Mesothelial cell of epicardium (in vitro differentiated cells): ENCODE measurements at regions not wholly inside any gene's neighbourhood (a gene's known extent, or its start where the extent isn't known, plus 50 kb on each side); places are given as distances from the start of the nearest gene placed in this dataset.
A peak's percentile ranks its signal among the peaks of the same experiment; 100 is the strongest.
"Not testable (repeated sequence)": the region's sequence is repeated elsewhere in the genome, so short reads cannot be mapped to it uniquely, and the experiment has no call there.

ENCODE experiments used
- DNase-seq, 2 experiments: peaks; one replicate each; pipeline ENCODE4 v3.0.0; 2021; ENCODE audit warnings: low spot score in 2 of 2; ENCODE audit not compliant: unreplicated experiment in 2 of 2
- H3K27ac Mint-ChIP-seq: 2 replicates; pipeline ENCODE4 v1.8.0; 2021; ENCODE audit warnings: mixed read lengths
- H3K27me3 Mint-ChIP-seq: 2 replicates; pipeline ENCODE4 v1.8.0; 2021; ENCODE audit warnings: low read depth, mixed read lengths
- H3K36me3 Mint-ChIP-seq: 2 replicates; pipeline ENCODE4 v1.8.0; 2021; ENCODE audit warnings: mixed read lengths
- H3K4me1 Mint-ChIP-seq: 2 replicates; pipeline ENCODE4 v1.8.0; 2021; ENCODE audit warnings: mixed read lengths
- H3K4me3 Mint-ChIP-seq: 2 replicates; pipeline ENCODE4 v1.8.0; 2021; ENCODE audit warnings: mild to moderate bottlenecking, moderate library complexity, mixed read lengths
- H3K9me3 Mint-ChIP-seq: 2 replicates; pipeline ENCODE4 v1.8.0; 2021; ENCODE audit warnings: mixed read lengths
- CTCF ChIP-seq: fragments of 200-600 bp; sonication (generic); IDR thresholded peaks from one replicate; pipeline ENCODE4 v1.5.0; 2021; ENCODE audit warnings: antibody characterized with exemption; ENCODE audit not compliant: unreplicated experiment

- Mint-ChIP-seq H3K27ac (peak overlapping the region; percentile 85), H3K9me3 (peaks cover 10% of the 10 kb centered on the region), H3K36me3 (peaks cover 4% of the 10 kb centered on the region), H3K27me3 (no peaks in the 10 kb centered on the region), H3K4me3 (no peak overlapping the region), H3K4me1 (peaks cover 7% of the 10 kb centered on the region)
- no peak for DNase-seq
- no peak for TF ChIP-seq CTCF
Observed at GRCh38 chr13:50543782-50544181, 299.7 kb downstream of the DLEU7 start.

- H3K36me3 Mint-ChIP-seq, result peaks cover 1% of the 10 kb centered on the region
- no peak for TF ChIP-seq CTCF
- H3K9me3 Mint-ChIP-seq, result peaks cover 6% of the 10 kb centered on the region
- no peak overlapping the region for H3K4me3 Mint-ChIP-seq
- H3K4me1 Mint-ChIP-seq, result peaks cover 7% of the 10 kb centered on the region
- no peaks in the 10 kb centered on the region for H3K27me3 Mint-ChIP-seq
- DNase-seq, result no peak
- H3K27ac Mint-ChIP-seq, result no peak overlapping the region
Observed at GRCh38 chr13:50544211-50544610, 299.3 kb downstream of the DLEU7 start.

GRCh38 chr13:50547175-50547574, 296.3 kb downstream of the DLEU7 start:
- H3K9me3 Mint-ChIP-seq, DNase-seq, H3K27me3 Mint-ChIP-seq, H3K4me1 Mint-ChIP-seq, H3K36me3 Mint-ChIP-seq, H3K27ac Mint-ChIP-seq, H3K4me3 Mint-ChIP-seq: not testable (repeated sequence)

- no peak for TF ChIP-seq CTCF
- H3K27me3 Mint-ChIP-seq, result no peaks in the 10 kb centered on the region
- H3K27ac Mint-ChIP-seq, result no peak overlapping the region
- no peak for DNase-seq
- H3K9me3 Mint-ChIP-seq, result peaks cover 7% of the 10 kb centered on the region
- peaks cover 6% of the 10 kb centered on the region for H3K4me1 Mint-ChIP-seq
- no peak overlapping the region for H3K4me3 Mint-ChIP-seq
- peaks cover 1% of the 10 kb centered on the region for H3K36me3 Mint-ChIP-seq
Observed at GRCh38 chr13:50548586-50548985, 294.9 kb downstream of the DLEU7 start.

- Mint-ChIP-seq H3K4me1 (no peaks in the 10 kb centered on the region), H3K9me3 (peaks cover 13% of the 10 kb centered on the region), H3K36me3 (peaks cover 3% of the 10 kb centered on the region), H3K4me3 (no peak overlapping the region), H3K27me3 (no peaks in the 10 kb centered on the region), H3K27ac (no peak overlapping the region)
- no peak for TF ChIP-seq CTCF
- no peak for DNase-seq
Observed at GRCh38 chr13:50549221-50549942, 294.1 kb downstream of the DLEU7 start.

GRCh38 chr13:50550151-50550550, 293.3 kb downstream of the DLEU7 start:
- H3K4me1 Mint-ChIP-seq, result no peaks in the 10 kb centered on the region

More at GRCh38 chr13:50550151-50550550, 293.3 kb downstream of the DLEU7 start:
- Mint-ChIP-seq H3K4me3 (no peak overlapping the region), H3K27ac (no peak overlapping the region), H3K9me3 (peaks cover 13% of the 10 kb centered on the region), H3K27me3 (no peaks in the 10 kb centered on the region), H3K36me3 (peaks cover 3% of the 10 kb centered on the region)
- no peak for DNase-seq
- no peak for TF ChIP-seq CTCF
